Adrenal gland (tissue), 9 donors: ENCODE measurements at regions not wholly inside any gene's neighbourhood (a gene's known extent, or its start where the extent isn't known, plus 50 kb on each side); places are given as distances from the start of the nearest gene placed in this dataset.

Source experiments
- DNase-seq, 7 donors: peaks; one replicate each; pipeline ENCODE4 v3.0.0-alpha.2; 2019 to 2020
- H3K27ac ChIP-seq, 5 donors: fragments of 200-600 bp; sonication (generic) in 4 of 5; 1 replicate in 3 of 5; 2 replicates in 2 of 5; pipeline versions ENCODE4 v1.5.1 to v1.8.0; 2016 to 2020; ENCODE audit warnings: mild to moderate bottlenecking in 1 of 5
- H3K27me3 ChIP-seq: fragments of 200-600 bp; 2 replicates; pipeline ENCODE4 v1.8.0; 2021
- H3K36me3 ChIP-seq, 2 donors: fragments of 200-600 bp; replicated peaks in 1 of 2; 1 replicate in 1 of 2; 2 replicates in 1 of 2; pipeline versions ENCODE4 v1.5.1 to v1.8.0; 2018 to 2022
- H3K4me1 ChIP-seq, 2 donors: fragments of 200-600 bp; replicated peaks in 1 of 2; 1 replicate in 1 of 2; 2 replicates in 1 of 2; pipeline versions ENCODE4 v1.5.1 to v1.8.0; 2018 to 2021
- H3K4me3 ChIP-seq, 4 donors: fragments of 200-600 bp; sonication (generic) in 3 of 4; one replicate each; pipeline ENCODE4 v1.5.1; 2016 to 2018
- H3K9me3 ChIP-seq, 3 donors: fragments of 200-600 bp; sonication (generic) in 1 of 3; replicated peaks in 1 of 3; 1 replicate in 2 of 3; 2 replicates in 1 of 3; pipeline versions ENCODE4 v1.5.1 to v1.8.0; 2016 to 2021
- POLR2A ChIP-seq, 2 donors: fragments of 450-650 bp; IDR thresholded peaks; one replicate each; pipeline ENCODE4 v1.6.1; 2017; ENCODE audit warnings: antibody characterized with exemption in 2 of 2, mild to moderate bottlenecking in 2 of 2, moderate library complexity in 1 of 2
- WGBS, 4 donors: extraction: QIAGEN DNeasy Blood & Tissue Kit in 2 of 4; methylation state at CpG; one replicate each; pipeline versions ENCODE4 v1.1.5 to v1.1.7; 2013 to 2017; 5-methylcytosine and 5-hydroxymethylcytosine counted together
- intact Hi-C, 2 donors: fragments of 100-400 bp; cut with DNase I; formaldehyde crosslinking; loops; one replicate each; pipeline versions ENCODE4 v1.14.1 to v1.15.0; 2022 to 2023
- TF ChIP-seq, protein P1 (sequence below), 6 experiments: fragments of 450-650 bp in 4 of 6; fragments of 200-600 bp in 2 of 6; sonication (generic) in 1 of 6; IDR thresholded peaks; 1 replicate in 5 of 6; 2 replicates in 1 of 6; pipeline versions ENCODE4 v1.5.1 to v1.8.0; 2016 to 2021; ENCODE audit warnings: antibody characterized with exemption in 6 of 6, mild to moderate bottlenecking in 2 of 6, moderate library complexity in 1 of 6
- donor health status: healthy with polysubstance abuse.
- donor health status: Bipolar disorder and iron deficiency.
- donor health status: DM: yes; HTN: yes; CAD: no.
- donor health status: DM: no; HTN: no; CAD: no.
- donor health status: DM: no; HTN: no; CAD: no.

DNA sequence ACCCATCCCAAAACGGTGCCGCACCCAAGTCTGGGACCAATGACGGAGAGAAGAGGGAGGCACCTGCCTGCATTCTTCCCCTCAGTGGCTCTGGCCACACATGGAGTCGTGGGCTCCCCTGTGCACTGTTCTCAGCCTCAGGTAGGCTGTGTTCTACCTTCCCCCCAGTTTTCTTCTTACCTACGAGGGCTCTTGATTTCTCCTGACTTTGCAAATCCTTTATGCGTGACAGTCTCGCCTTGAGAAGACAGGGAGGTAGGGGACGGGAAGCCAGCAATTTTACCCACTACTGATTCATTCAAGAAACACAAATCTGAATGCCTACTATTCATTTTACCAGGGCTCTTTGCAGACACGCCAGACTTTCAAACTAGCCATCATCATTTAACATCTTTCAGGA lies 261.3 kb upstream of the NSMCE3 start:
- DNase-seq = no peak
- Histone ChIP-seq H3K9me3 (no peaks in the 10 kb centered on the region), H3K27me3 (no peaks in the 10 kb centered on the region), H3K4me3 (no peak overlapping the region), H3K27ac (no peak overlapping the region), H3K36me3 (no peaks in the 10 kb centered on the region), H3K4me1 (no peaks in the 10 kb centered on the region)
- WGBS, 4 donors = 82 to 87% (median 86%) methylated on average over 9 of the region's 9 CpGs
- TF ChIP-seq, protein P1, sequence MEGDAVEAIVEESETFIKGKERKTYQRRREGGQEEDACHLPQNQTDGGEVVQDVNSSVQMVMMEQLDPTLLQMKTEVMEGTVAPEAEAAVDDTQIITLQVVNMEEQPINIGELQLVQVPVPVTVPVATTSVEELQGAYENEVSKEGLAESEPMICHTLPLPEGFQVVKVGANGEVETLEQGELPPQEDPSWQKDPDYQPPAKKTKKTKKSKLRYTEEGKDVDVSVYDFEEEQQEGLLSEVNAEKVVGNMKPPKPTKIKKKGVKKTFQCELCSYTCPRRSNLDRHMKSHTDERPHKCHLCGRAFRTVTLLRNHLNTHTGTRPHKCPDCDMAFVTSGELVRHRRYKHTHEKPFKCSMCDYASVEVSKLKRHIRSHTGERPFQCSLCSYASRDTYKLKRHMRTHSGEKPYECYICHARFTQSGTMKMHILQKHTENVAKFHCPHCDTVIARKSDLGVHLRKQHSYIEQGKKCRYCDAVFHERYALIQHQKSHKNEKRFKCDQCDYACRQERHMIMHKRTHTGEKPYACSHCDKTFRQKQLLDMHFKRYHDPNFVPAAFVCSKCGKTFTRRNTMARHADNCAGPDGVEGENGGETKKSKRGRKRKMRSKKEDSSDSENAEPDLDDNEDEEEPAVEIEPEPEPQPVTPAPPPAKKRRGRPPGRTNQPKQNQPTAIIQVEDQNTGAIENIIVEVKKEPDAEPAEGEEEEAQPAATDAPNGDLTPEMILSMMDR (IDR thresholded peaks at IDR 0.05) = no peak
- no peak for TF ChIP-seq POLR2A (IDR thresholded peaks at IDR 0.05)
- intact Hi-C loops = no loop called here

DNA sequence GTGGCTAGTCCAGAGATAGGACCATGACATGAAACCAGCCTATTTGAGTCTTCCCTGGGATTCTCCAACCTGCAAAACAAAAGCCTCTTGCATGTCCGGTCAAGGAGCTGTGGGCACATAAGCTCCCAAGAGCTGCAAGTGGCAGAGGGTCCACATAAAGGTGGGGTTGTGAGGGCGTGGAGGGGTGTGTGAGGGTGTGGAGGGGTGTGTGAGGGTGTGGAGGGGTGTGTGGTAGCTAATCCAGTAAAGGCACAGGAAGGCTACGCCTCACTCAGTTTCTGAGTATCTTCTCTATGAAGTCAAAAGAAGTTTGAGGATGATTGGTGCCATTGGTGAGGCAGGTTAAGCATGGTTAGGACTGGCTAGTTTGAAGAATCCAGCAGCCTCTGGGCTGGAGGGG lies 259.4 kb upstream of the NSMCE3 start:
- no peaks in the 10 kb centered on the region for H3K4me1 ChIP-seq
- H3K27me3 ChIP-seq = no peaks in the 10 kb centered on the region
- TF ChIP-seq POLR2A (IDR thresholded peaks at IDR 0.05) = no peak
- TF ChIP-seq, protein P1 (IDR thresholded peaks at IDR 0.05) = no peak
- H3K4me3 ChIP-seq = no peak overlapping the region
- WGBS, 4 donors = 76 to 95% (median 88%) methylated on average over 2 to 3 of the region's 3 CpGs
- intact Hi-C loops = no loop called here
- DNase-seq = no peak
- H3K36me3 ChIP-seq = no peaks in the 10 kb centered on the region
- no peak overlapping the region for H3K27ac ChIP-seq
- no peaks in the 10 kb centered on the region for H3K9me3 ChIP-seq

DNA sequence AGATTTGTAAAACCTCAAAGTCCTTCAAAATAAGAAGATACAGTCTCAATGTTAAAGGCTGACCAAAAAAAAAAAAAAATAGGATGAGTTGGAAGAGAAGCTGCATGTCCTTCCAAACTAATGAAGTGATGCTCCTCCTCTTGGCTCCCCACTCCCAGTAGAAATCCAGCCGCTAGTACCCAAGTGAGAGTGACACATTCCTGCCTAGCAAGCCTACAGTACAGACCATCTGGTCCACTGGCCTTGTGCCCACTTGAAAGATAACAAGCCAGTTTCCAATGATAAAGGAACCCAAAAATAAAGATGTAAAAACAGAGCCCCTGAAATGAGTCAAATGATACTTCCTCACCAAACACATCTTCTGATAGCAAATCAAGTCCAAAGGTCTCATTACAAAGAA lies 258.7 kb upstream of the NSMCE3 start:
- intact Hi-C loops = no loop called here
- no peak for DNase-seq
- Histone ChIP-seq H3K27me3 (no peaks in the 10 kb centered on the region), H3K4me1 (no peaks in the 10 kb centered on the region), H3K36me3 (no peaks in the 10 kb centered on the region), H3K27ac (no peak overlapping the region), H3K9me3 (no peaks in the 10 kb centered on the region), H3K4me3 (no peak overlapping the region)
- TF ChIP-seq, protein P1 (IDR thresholded peaks at IDR 0.05) = no peak
- no peak for TF ChIP-seq POLR2A (IDR thresholded peaks at IDR 0.05)
- WGBS, 4 donors = 35 to 56% (median 47%) methylated on average over 1 of the region's 1 CpG

DNA sequence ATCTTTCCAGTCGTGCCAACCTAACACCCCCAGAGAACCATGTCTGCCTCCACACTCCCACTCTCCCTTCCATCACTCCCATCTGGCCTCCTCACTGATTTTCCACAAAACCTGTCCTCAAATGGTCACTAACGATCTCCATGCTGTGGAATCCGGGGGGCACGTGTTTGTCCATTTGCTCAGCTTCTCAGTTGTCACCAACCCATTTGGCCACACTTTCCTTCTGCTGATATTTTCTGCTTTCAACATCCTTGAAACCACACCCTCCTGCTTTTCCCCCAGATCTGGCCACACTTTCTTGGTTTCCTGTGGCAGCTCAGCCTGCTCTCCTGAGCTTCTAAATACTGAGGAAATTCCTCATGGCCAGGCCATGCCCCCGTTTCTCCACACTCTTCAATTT lies 257.2 kb upstream of the NSMCE3 start:
- DNase-seq = no peak
- no peaks in the 10 kb centered on the region for H3K9me3 ChIP-seq
- H3K4me3 ChIP-seq = no peak overlapping the region
- intact Hi-C loops = no loop called here
- no peak for TF ChIP-seq POLR2A (IDR thresholded peaks at IDR 0.05)
- TF ChIP-seq, protein P1 (IDR thresholded peaks at IDR 0.05) = no peak
- H3K27ac ChIP-seq = no peak overlapping the region
- H3K36me3 ChIP-seq = no peaks in the 10 kb centered on the region
- H3K4me1 ChIP-seq = no peaks in the 10 kb centered on the region
- no peaks in the 10 kb centered on the region for H3K27me3 ChIP-seq
- WGBS, 4 donors = 44 to 55% (median 50%) methylated on average over 5 of the region's 5 CpGs
